Osteocyte (in vitro differentiated cells): ENCODE measurements at regions not wholly inside any gene's neighbourhood (a gene's known extent, or its start where the extent isn't known, plus 50 kb on each side); places are given as distances from the start of the nearest gene placed in this dataset.

Source experiments
- DNase-seq: peaks from one replicate; pipeline ENCODE4 v3.0.0; 2021; ENCODE audit warnings: mixed read lengths; ENCODE audit not compliant: unreplicated experiment; ENCODE audit errors: extremely low spot score
- H3K27ac Mint-ChIP-seq: one replicate; pipeline ENCODE4 v1.8.0; 2021; ENCODE audit warnings: mild to moderate bottlenecking, mixed read lengths; ENCODE audit not compliant: unreplicated experiment
- H3K27me3 Mint-ChIP-seq: one replicate; pipeline ENCODE4 v1.8.0; 2021; ENCODE audit warnings: mixed read lengths; ENCODE audit not compliant: unreplicated experiment
- H3K36me3 Mint-ChIP-seq: one replicate; pipeline ENCODE4 v1.8.0; 2021; ENCODE audit warnings: mixed read lengths; ENCODE audit not compliant: unreplicated experiment
- H3K4me1 Mint-ChIP-seq: one replicate; pipeline ENCODE4 v1.8.0; 2021; ENCODE audit warnings: mixed read lengths; ENCODE audit not compliant: unreplicated experiment
- H3K4me3 Mint-ChIP-seq: one replicate; pipeline ENCODE4 v1.8.0; 2021; ENCODE audit warnings: mild to moderate bottlenecking, moderate library complexity, mixed read lengths; ENCODE audit not compliant: unreplicated experiment
- H3K9me3 Mint-ChIP-seq: one replicate; pipeline ENCODE4 v1.8.0; 2021; ENCODE audit warnings: mixed read lengths; ENCODE audit not compliant: unreplicated experiment
- CTCF ChIP-seq: fragments of 200-600 bp; sonication (generic); IDR thresholded peaks from 2 replicates; pipeline ENCODE4 v1.5.0; 2021; ENCODE audit warnings: antibody characterized with exemption, mild to moderate bottlenecking, moderate library complexity

- peaks cover 3% of the 10 kb centered on the region for H3K9me3 Mint-ChIP-seq
- H3K4me3 Mint-ChIP-seq: no peak overlapping the region
- no peak for TF ChIP-seq CTCF
- DNase-seq: no peak
- no peak overlapping the region for H3K27ac Mint-ChIP-seq
- peaks cover 13% of the 10 kb centered on the region for H3K4me1 Mint-ChIP-seq
- no peaks in the 10 kb centered on the region for H3K36me3 Mint-ChIP-seq
- H3K27me3 Mint-ChIP-seq: no peaks in the 10 kb centered on the region
Measured at GRCh38 chr18:41140506-41140905, 814.5 kb upstream of the PIK3C3 start.

GRCh38 chr18:41135146-41135545, 819.9 kb upstream of the PIK3C3 start:
- TF ChIP-seq CTCF: no peak
- no peak overlapping the region for H3K4me3 Mint-ChIP-seq
- H3K9me3 Mint-ChIP-seq: peaks cover 3% of the 10 kb centered on the region
- H3K27me3 Mint-ChIP-seq: no peaks in the 10 kb centered on the region
- H3K36me3 Mint-ChIP-seq: no peaks in the 10 kb centered on the region
- DNase-seq: no peak
- H3K4me1 Mint-ChIP-seq: peaks cover 7% of the 10 kb centered on the region
- no peak overlapping the region for H3K27ac Mint-ChIP-seq

GRCh38 chr18:41134426-41134825, 820.6 kb upstream of the PIK3C3 start:
- Mint-ChIP-seq H3K4me1 (peaks cover 7% of the 10 kb centered on the region), H3K27ac (no peak overlapping the region), H3K4me3 (no peak overlapping the region), H3K36me3 (no peaks in the 10 kb centered on the region), H3K9me3 (peaks cover 3% of the 10 kb centered on the region), H3K27me3 (no peaks in the 10 kb centered on the region)
- DNase-seq: no peak
- TF ChIP-seq CTCF: no peak

GRCh38 chr18:41131050-41131449, 824.0 kb upstream of the PIK3C3 start:
- Mint-ChIP-seq H3K4me3 (no peak overlapping the region), H3K9me3 (peaks cover 2% of the 10 kb centered on the region), H3K27me3 (no peaks in the 10 kb centered on the region), H3K27ac (no peak overlapping the region), H3K4me1 (peaks cover 13% of the 10 kb centered on the region), H3K36me3 (no peaks in the 10 kb centered on the region)
- DNase-seq: no peak
- no peak for TF ChIP-seq CTCF

GRCh38 chr18:41128545-41128944, 826.5 kb upstream of the PIK3C3 start:
- no peak for DNase-seq
- no peak overlapping the region for H3K4me3 Mint-ChIP-seq
- peaks cover 8% of the 10 kb centered on the region for H3K4me1 Mint-ChIP-seq
- peaks cover 3% of the 10 kb centered on the region for H3K9me3 Mint-ChIP-seq
- no peak overlapping the region for H3K27ac Mint-ChIP-seq
- H3K36me3 Mint-ChIP-seq: no peaks in the 10 kb centered on the region
- no peak for TF ChIP-seq CTCF
- no peaks in the 10 kb centered on the region for H3K27me3 Mint-ChIP-seq
